ENCODE measurements at regions not wholly inside any gene's neighbourhood (a gene's known extent, or its start where the extent isn't known, plus 50 kb on each side); places are given as distances from the start of the nearest gene placed in this dataset.

GRCh38 chr7:115632636-115633035 is 397.9 kb downstream of the TFEC start:
- ChIA-PET POLR2A (no interaction called here), CTCF (ENCODE audit: low intra/inter-chr PET ratio) (no interaction called here)
- ATAC-seq, result no peak
- BruUV-seq (replicated peaks), result no TSS peak
- Histone ChIP-seq H3K27me3 (ENCODE audit: control insufficient read depth in 2 of 2, insufficient read depth in 2 of 2, low read length in 2 of 2) (no peaks in the 10 kb centered on the region), H4K20me1 (replicated peaks; ENCODE audit: control insufficient read depth, insufficient read depth, low read length) (no peaks in the 10 kb centered on the region), H2AFZ (ENCODE audit: low read depth, low read length) (no peak overlapping the region), H3K9ac (ENCODE audit: insufficient read depth in 1 of 2, low read depth in 2 of 2, low read length in 2 of 2) (no peak overlapping the region), H3K27ac (ENCODE audit: extremely low read depth, low read depth, low read length) (no peak overlapping the region), H3K4me3 (no peak overlapping the region), H3K4me1 (replicated peaks in 1 of 2; ENCODE audit: control insufficient read depth in 2 of 2, insufficient read depth in 2 of 2, low read length in 2 of 2) (no peaks in the 10 kb centered on the region), H3K9me1 (ENCODE audit: control insufficient read depth, insufficient read depth, low read length) (no peaks in the 10 kb centered on the region), H3K79me2 (ENCODE audit: control insufficient read depth, insufficient read depth, low read length) (no peaks in the 10 kb centered on the region), H3K36me3 (ENCODE audit: control insufficient read depth, insufficient read depth, low read length) (no peaks in the 10 kb centered on the region), H3K4me2 (ENCODE audit: insufficient read depth, low read length) (no peak overlapping the region), H3K9me3 (replicated peaks; ENCODE audit: control insufficient read depth, insufficient read depth, low read depth, low read length) (no peaks in the 10 kb centered on the region)
- DNase-seq (ENCODE audit: extremely low read depth in 1 of 4, low spot score in 3 of 4), result no peak
- intact Hi-C loops (cut with micrococcal nuclease) (no loop called here), in situ Hi-C loops (cut with MboI) (no loop called here)
- no peak for TF ChIP-seq STAG1 (CRISPR knock-in tag; IDR thresholded peaks at IDR 0.05; ENCODE audit: borderline replicate concordance)
- no peak for TF ChIP-seq FOXP1 (CRISPR knock-in tag; IDR thresholded peaks at IDR 0.05)
- TF ChIP-seq SNRNP70 (optimal IDR thresholded peaks at IDR 0.05; ENCODE audit: low read depth, low read length), result no peak
- TF ChIP-seq, protein P1, sequence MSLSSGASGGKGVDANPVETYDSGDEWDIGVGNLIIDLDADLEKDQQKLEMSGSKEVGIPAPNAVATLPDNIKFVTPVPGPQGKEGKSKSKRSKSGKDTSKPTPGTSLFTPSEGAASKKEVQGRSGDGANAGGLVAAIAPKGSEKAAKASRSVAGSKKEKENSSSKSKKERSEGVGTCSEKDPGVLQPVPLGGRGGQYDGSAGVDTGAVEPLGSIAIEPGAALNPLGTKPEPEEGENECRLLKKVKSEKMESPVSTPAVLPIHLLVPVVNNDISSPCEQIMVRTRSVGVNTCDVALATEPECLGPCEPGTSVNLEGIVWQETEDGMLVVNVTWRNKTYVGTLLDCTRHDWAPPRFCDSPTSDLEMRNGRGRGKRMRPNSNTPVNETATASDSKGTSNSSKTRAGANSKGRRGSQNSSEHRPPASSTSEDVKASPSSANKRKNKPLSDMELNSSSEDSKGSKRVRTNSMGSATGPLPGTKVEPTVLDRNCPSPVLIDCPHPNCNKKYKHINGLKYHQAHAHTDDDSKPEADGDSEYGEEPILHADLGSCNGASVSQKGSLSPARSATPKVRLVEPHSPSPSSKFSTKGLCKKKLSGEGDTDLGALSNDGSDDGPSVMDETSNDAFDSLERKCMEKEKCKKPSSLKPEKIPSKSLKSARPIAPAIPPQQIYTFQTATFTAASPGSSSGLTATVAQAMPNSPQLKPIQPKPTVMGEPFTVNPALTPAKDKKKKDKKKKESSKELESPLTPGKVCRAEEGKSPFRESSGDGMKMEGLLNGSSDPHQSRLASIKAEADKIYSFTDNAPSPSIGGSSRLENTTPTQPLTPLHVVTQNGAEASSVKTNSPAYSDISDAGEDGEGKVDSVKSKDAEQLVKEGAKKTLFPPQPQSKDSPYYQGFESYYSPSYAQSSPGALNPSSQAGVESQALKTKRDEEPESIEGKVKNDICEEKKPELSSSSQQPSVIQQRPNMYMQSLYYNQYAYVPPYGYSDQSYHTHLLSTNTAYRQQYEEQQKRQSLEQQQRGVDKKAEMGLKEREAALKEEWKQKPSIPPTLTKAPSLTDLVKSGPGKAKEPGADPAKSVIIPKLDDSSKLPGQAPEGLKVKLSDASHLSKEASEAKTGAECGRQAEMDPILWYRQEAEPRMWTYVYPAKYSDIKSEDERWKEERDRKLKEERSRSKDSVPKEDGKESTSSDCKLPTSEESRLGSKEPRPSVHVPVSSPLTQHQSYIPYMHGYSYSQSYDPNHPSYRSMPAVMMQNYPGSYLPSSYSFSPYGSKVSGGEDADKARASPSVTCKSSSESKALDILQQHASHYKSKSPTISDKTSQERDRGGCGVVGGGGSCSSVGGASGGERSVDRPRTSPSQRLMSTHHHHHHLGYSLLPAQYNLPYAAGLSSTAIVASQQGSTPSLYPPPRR (CRISPR knock-in tag; IDR thresholded peaks at IDR 0.05; ENCODE audit: borderline replicate concordance), result no peak
- TF ChIP-seq NR2F6 (CRISPR knock-in tag; IDR thresholded peaks at IDR 0.05), result no peak
- TF ChIP-seq NBN (IDR thresholded peaks at IDR 0.05; ENCODE audit: low read depth), result no peak
- TF ChIP-seq HMGN3 (IDR thresholded peaks at IDR 0.05; ENCODE audit: borderline replicate concordance, extremely low read depth, insufficient read length, low read depth, low read length), result no peak
- no peak for TF ChIP-seq SREBF1 (IDR thresholded peaks at IDR 0.05; ENCODE audit: borderline replicate concordance, low read depth, low read length)
- TF ChIP-seq SPI1 (IDR thresholded peaks at IDR 0.05; ENCODE audit: borderline replicate concordance, low read depth, low read length), result no peak
- TF ChIP-seq, protein P2, sequence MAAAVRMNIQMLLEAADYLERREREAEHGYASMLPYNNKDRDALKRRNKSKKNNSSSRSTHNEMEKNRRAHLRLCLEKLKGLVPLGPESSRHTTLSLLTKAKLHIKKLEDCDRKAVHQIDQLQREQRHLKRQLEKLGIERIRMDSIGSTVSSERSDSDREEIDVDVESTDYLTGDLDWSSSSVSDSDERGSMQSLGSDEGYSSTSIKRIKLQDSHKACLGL (CRISPR knock-in tag; IDR thresholded peaks at IDR 0.05; ENCODE audit: borderline replicate concordance, poor library complexity, severe bottlenecking), result no peak
- no peak for TF ChIP-seq FOSL1 (tag; conservative IDR thresholded peaks at IDR 0.05)
- TF ChIP-seq CCNT2 (IDR thresholded peaks at IDR 0.05; ENCODE audit: borderline replicate concordance, extremely low read depth, insufficient read length, low read depth, low read length), result no peak
- no peak for TF ChIP-seq ZEB2 (IDR thresholded peaks at IDR 0.05)
- no peak for FAIRE-seq
- 3% methylated on average over 5 of the region's 5 CpGs for WGBS (ENCODE audit: insufficient coverage, low coverage, missing lambda C conversion rate)
